HG03095 (cell line): ENCODE measurements at regions not wholly inside any gene's neighbourhood (a gene's known extent, or its start where the extent isn't known, plus 50 kb on each side); places are given as distances from the start of the nearest gene placed in this dataset.
"Not testable (repeated sequence)": the region's sequence is repeated elsewhere in the genome, so short reads cannot be mapped to it uniquely, and the experiment has no call there.

Experiments used
- ATAC-seq: cut with Tn5 transposase; IDR thresholded peaks from one replicate; pipeline ENCODE4 v1.9.1; 2021; ENCODE audit warnings: moderate library complexity; ENCODE audit not compliant: unreplicated experiment

GRCh38 chr13:21261487-21262216 lies 85.2 kb downstream of the MRPL57 start:
- ATAC-seq = not testable (repeated sequence)

DNA sequence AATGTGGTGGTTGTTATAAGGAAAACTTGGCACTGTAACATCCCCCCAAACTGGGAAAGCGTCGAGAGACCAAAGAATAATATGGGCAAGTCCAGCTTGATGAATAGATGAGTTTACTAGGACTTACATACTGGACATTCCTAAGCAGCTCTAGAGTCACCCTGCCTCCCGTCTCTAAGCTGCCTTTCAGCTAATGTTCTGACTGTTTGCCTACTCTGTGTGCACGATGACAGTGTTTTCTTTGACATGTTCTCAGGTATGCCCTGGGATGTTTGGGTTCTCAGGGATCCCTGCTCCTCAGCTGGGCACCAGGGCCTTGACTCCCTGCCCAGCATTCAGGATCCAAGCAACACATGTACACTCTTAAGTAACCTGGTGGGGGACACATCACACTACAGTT lies 87.5 kb downstream of the MRPL57 start:
- ATAC-seq = not testable (repeated sequence)

GRCh38 chr13:21268485-21268884 lies 92.0 kb downstream of the MRPL57 start:
- not testable (repeated sequence) for ATAC-seq

DNA sequence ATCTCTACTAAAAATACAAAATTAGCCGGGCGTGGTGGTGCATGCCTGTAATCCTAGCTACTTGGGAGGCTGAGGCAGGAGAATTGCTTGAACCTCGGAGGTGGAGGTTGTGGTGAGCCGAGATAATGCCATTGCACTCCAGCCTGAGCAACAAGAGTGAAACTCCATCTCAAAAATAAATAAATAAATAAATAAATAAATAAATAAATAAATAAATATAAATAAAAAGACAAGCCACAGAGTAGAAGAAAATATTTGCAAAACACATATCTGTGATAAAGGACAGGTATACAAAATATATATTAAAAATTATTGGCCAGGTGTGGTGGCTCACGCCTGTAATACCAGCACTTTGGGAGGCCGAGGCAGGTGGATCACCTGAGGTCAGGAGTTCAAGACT lies 96.0 kb downstream of the MRPL57 start:
- not testable (repeated sequence) for ATAC-seq

DNA sequence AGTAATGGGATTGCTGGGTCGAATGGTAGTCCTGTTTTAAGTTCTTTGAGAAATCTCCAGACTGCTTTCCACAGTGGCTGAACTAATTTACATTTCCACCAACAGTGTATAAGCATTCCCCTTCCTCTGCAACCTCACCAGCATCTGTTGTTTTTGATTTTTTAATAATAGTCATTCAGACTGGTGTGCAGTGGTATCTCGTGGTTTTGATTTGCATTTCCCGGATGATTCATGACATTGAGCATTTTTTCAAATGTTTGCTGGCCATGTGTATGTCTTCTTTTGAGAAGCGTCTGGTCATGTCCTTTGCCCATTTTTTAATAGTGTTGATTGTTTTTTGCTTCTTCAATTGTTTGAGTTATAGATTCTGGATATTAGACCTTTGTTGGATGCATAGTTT lies 98.0 kb downstream of the MRPL57 start:
- ATAC-seq = not testable (repeated sequence)

GRCh38 chr13:21282065-21282464 lies 105.6 kb downstream of the MRPL57 start:
- no peak for ATAC-seq

GRCh38 chr13:21287331-21287907 lies 111.0 kb downstream of the MRPL57 start:
- no peak for ATAC-seq

DNA sequence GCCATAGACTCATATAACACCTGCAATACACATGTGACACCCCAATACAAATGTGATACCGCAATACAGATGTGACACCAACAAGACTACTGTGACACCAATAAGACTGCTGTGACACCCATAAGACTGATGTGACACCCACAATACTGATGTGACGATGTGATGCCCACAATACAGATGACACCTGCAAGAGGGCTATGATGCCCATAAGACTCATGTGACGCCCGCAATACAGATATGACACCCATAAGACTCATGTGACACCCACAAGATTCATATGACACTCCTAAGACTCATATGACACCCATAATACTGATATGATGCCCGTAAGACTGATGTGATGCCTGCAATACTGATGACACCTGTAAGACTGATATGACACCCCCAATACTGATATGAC lies 113.0 kb downstream of the MRPL57 start:
- ATAC-seq = no peak

DNA sequence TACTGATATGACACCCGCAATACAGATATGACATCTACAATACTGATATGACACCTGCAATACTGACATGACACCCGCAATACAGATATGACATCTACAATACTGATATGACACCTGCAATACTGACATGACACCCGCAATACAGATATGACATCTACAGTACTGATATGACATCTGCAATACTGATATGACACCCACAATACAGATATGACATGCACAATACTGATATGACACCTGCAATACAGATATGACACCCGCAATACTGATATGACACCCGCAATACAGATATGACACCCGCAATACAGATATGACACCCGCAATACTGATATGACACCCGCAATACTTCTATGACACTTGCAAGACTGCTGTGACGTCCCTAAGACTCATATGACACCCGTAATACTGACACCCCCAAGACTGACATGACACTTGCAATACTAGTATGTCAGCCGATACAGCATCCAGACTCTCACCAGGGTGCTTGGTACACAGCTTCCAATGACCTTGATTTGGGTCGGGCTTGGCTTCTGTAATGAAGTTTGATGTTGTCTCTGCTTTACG lies 114.1 kb downstream of the MRPL57 start:
- ATAC-seq = not testable (repeated sequence)

GRCh38 chr13:21291840-21292239 lies 115.4 kb downstream of the MRPL57 start:
- ATAC-seq = no peak

DNA sequence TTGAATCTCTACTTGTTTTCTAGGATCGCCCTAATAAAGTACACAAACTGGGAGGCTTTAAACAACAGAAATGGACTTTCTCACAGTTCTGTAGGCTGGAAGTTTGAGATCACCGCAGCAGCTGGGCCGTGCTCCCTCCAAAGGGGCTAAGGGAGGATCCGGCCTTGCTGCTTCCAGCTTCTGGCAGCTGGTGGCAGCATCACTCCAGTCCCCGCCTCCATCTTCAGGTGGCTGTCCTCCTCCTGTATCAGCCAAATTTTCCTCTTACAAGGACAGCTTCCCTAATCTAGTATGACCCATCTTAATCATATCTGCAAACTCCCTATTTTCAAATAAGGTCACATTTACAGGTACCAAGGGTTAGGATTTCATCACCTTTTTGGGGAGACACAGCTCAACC lies 120.5 kb downstream of the MRPL57 start:
- peak; percentile 41 for ATAC-seq

- ATAC-seq = no peak
These were observed 121.0 kb downstream of the MRPL57 start for GRCh38 chr13:21297447-21297846.

DNA sequence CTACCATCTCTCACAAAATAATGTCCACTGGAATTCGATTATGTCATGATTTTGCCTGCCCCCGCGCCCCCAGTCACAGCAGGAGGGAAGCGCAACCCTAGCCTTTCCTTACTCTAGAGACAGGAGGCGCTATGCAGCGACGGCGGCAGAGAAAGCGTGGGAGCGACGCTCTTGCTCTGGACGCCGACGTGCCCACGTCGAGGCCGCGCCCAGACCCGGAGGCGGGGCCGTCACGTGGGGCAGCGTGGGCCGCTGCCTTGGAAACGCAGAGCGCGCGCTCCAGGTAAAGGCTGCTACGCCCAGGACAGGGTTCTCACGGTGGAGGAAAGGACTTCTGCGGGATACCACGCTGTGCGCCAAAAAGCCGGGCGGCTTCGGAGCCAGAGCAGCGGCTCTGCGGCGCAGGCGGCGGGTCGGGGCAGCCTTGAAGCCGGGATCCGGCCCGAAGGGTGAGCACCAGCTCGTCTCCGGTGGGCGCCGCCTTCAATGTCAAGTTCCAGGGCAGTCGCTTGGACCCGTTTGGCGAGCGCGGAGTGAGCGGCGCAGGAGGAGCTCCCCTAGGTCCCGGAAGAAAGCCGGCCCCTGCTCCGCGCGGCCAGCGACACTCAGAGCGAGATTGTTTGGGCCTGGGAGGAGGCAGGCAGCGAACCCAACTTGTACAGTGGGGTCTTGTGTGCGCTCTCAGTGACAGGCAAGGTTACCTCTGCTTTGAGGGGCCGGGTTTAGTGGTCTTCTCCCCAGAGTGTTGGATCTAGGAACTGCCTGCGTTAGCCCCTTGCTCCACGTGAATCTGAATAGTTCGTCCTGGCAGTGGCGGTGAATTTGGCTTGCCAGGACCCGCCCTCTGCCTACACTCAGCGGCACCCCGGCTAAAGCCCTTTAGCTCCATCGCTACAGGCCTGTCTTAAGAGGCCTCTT lies 121.7 kb downstream of the MRPL57 start:
- ATAC-seq = peak; percentile 90

DNA sequence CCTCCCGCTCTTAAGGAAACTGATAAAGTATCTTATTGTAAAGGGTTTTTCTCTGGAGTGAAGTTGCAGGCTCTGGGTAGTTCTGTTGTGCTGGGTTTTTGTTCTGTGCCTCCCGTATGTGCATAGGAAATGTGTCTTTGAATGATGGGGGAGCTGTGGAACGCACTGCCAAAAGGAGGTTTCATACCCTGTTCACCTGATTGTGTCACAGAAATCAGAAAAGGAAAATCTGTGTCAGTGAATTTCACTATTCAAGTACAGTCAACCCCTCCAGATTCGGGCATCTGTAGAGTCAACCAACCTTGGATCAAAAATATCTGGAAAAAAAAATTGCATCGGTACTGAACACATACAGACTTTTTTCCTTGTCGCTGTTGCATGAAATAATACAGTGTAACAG lies 127.8 kb downstream of the MRPL57 start:
- ATAC-seq = no peak

GRCh38 chr13:21306300-21307073 lies 130.0 kb downstream of the MRPL57 start:
- ATAC-seq = not testable (repeated sequence)

DNA sequence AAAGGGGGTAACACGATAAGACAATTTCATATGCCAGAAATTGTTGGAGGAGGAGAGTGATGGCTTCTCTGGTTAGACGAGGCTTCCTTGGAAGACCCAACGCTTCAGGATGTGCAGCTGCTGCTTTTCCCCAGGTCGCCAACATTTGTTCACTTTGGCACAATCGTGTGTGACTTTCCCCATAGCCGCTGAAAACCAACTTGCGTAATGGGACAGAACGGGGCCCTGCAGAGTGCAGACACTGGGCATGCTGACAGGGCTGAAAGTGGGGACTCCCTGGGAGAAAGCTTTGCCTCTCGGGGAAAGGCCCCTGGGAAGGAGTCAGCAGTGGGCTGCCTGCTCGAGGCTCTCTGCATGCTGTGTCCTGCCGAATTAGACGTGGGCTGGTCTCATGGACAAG lies 130.7 kb downstream of the MRPL57 start:
- ATAC-seq = not testable (repeated sequence)

GRCh38 chr13:21308906-21309305 lies 132.4 kb downstream of the MRPL57 start:
- no peak for ATAC-seq

DNA sequence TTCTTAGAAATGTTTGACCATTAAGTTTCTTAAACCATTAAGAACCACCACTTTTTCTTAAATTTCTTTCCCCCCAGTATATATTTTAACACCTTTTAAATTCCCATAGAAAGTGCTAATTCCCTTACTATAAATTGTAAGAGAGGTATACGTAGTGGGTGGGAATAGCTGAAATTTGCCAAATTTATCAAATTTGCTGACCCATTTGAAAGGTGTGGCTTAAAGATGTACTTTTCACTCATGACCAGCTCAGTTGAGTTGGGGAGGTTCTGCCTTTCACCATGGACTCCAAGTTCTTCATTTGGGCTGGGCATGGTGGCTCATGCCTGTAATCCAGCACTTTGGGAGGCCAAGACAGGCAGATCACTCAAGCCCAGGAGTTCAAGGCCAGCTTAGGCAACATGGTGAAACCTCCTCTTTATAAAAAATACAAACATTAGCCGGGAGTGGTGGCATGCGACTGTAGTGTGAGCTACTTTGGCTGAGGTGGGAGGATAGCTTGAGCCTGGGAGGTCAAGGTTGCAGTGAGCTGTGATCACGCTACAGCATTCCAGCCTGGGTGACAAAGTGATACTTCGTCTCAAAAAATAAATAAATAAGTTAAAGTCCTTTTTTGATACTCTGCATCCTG lies 133.2 kb downstream of the MRPL57 start:
- ATAC-seq = no peak

DNA sequence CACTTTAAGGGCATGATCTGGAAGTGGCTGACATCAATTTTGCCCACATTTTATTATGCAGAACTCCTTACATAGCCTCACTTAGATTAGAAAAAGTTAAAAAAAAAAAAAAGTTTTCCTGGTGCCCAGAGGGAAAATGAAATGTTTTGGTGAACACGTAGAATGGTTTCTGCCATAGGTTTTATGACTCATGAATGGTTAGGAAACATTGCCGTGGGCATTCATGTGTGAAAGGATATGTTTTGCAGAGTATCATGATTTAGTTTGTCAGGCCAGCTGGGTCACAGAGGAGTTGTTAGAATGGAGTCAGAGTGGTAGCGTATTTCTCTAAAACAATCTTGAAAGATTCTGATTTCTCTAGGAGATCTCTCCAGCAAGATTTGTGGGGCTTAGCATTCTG lies 133.8 kb downstream of the MRPL57 start:
- ATAC-seq = no peak

DNA sequence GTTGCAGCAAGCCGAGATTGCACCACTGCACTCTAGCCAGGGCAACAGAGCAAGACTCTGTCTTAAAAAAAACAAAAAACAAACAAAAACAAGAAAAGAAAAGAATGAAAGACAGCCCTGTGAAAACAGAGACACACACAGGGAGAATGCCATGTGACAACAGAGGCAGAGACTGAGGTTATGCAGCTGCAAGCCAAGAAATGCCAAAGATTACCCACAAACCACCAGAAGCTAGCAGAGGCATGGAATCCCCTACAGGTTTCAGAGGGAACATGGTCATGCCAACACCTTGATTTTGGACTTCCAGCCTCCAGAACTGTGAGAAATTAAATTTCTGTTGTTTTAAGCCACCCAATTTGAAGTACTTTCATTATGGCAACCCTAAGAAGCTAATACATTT lies 138.5 kb downstream of the MRPL57 start:
- ATAC-seq = not testable (repeated sequence)
